ENCODE measurements at regions not wholly inside any gene's neighbourhood (a gene's known extent, or its start where the extent isn't known, plus 50 kb on each side); places are given as distances from the start of the nearest gene placed in this dataset.

GRCh38 chr6:105967917-105968602, 118.1 kb upstream of the PRDM1 start:
- no peak for DNase-seq (ENCODE audit: extremely low read depth in 1 of 2, low read depth in 1 of 2)

GRCh38 chr6:105966481-105966880, 119.7 kb upstream of the PRDM1 start:
- no peak for DNase-seq (ENCODE audit: extremely low read depth in 1 of 2, low read depth in 1 of 2)

- no peak for DNase-seq (ENCODE audit: extremely low read depth in 1 of 2, low read depth in 1 of 2)
Measured at GRCh38 chr6:105964979-105965760, 121.0 kb upstream of the PRDM1 start.

GRCh38 chr6:105954148-105954547, 132.0 kb upstream of the PRDM1 start:
- no peak for DNase-seq (ENCODE audit: extremely low read depth in 1 of 2, low read depth in 1 of 2)

- DNase-seq (ENCODE audit: extremely low read depth in 1 of 2, low read depth in 1 of 2): no peak
Measured at GRCh38 chr6:105952772-105953690, 133.1 kb upstream of the PRDM1 start.

- DNase-seq (ENCODE audit: extremely low read depth in 1 of 2, low read depth in 1 of 2): no peak
Measured at GRCh38 chr6:105952326-105952725, 133.8 kb upstream of the PRDM1 start.

- DNase-seq (ENCODE audit: extremely low read depth in 1 of 2, low read depth in 1 of 2): no peak
Measured at GRCh38 chr6:105951322-105951721, 134.8 kb upstream of the PRDM1 start.

- no peak for DNase-seq (ENCODE audit: extremely low read depth in 1 of 2, low read depth in 1 of 2)
Measured at GRCh38 chr6:105949869-105950268, 136.3 kb upstream of the PRDM1 start.

- DNase-seq (ENCODE audit: extremely low read depth in 1 of 2, low read depth in 1 of 2): no peak
Measured at GRCh38 chr6:105943514-105943913, 142.6 kb upstream of the PRDM1 start.

GRCh38 chr6:105941621-105942412, 144.3 kb upstream of the PRDM1 start:
- DNase-seq (ENCODE audit: extremely low read depth in 1 of 2, low read depth in 1 of 2): no peak

- no peak for DNase-seq (ENCODE audit: extremely low read depth in 1 of 2, low read depth in 1 of 2)
Measured at GRCh38 chr6:105940990-105941389, 145.1 kb upstream of the PRDM1 start.

GRCh38 chr6:105936972-105937371, 149.2 kb upstream of the PRDM1 start:
- DNase-seq (ENCODE audit: extremely low read depth in 1 of 2, low read depth in 1 of 2): no peak

- no peak for DNase-seq (ENCODE audit: extremely low read depth in 1 of 2, low read depth in 1 of 2)
Measured at GRCh38 chr6:105935416-105935815, 150.7 kb upstream of the PRDM1 start.

GRCh38 chr6:105934708-105935107, 151.4 kb upstream of the PRDM1 start:
- no peak for DNase-seq (ENCODE audit: extremely low read depth in 1 of 2, low read depth in 1 of 2)

- DNase-seq (ENCODE audit: extremely low read depth in 1 of 2, low read depth in 1 of 2): no peak
Measured at GRCh38 chr6:105932440-105932839, 153.7 kb upstream of the PRDM1 start.

GRCh38 chr6:105929626-105930025, 156.5 kb upstream of the PRDM1 start:
- DNase-seq (ENCODE audit: extremely low read depth in 1 of 2, low read depth in 1 of 2): no peak

- no peak for DNase-seq (ENCODE audit: extremely low read depth in 1 of 2, low read depth in 1 of 2)
Measured at GRCh38 chr6:105926318-105926717, 159.8 kb upstream of the PRDM1 start.

GRCh38 chr6:105925706-105926105, 160.4 kb upstream of the PRDM1 start:
- no peak for DNase-seq (ENCODE audit: extremely low read depth in 1 of 2, low read depth in 1 of 2)

GRCh38 chr6:105921781-105922180, 164.4 kb upstream of the PRDM1 start:
- DNase-seq (ENCODE audit: extremely low read depth in 1 of 2, low read depth in 1 of 2): no peak

- peak in 1 of 2 donors; percentile 25 for DNase-seq (ENCODE audit: extremely low read depth in 1 of 2, low read depth in 1 of 2)
Measured at GRCh38 chr6:105920071-105920470, 166.1 kb upstream of the PRDM1 start.
